Natural killer cell (primary cell): ENCODE measurements at regions not wholly inside any gene's neighbourhood (a gene's known extent, or its start where the extent isn't known, plus 50 kb on each side); places are given as distances from the start of the nearest gene placed in this dataset.

Experiments
- ATAC-seq, 3 donors: fragments of 150-1000 bp in 2 of 3; fragments of 200-7000 bp in 1 of 3; cut with Tn5 transposase; 1 replicate in 1 of 3; 2 replicates in 2 of 3; pipeline ENCODE4 v1.10.0; 2021; ENCODE audit warnings: mild to moderate bottlenecking in 2 of 3, moderate library complexity in 2 of 3
- DNase-seq, 2 donors: peaks; one replicate each; pipeline versions ENCODE4 v3.0.0 to v3.0.0-alpha.2; 2013 to 2021; ENCODE audit warnings: mixed read lengths in 1 of 2
- H3K27ac ChIP-seq: one replicate; pipeline ENCODE4 v1.5.1; 2013; ENCODE audit warnings: mild to moderate bottlenecking, low read length
- H3K27me3 ChIP-seq: one replicate; pipeline ENCODE4 v1.6.1; 2013; ENCODE audit warnings: low read length; ENCODE audit not compliant: control insufficient read depth, insufficient read depth
- H3K36me3 ChIP-seq: one replicate; pipeline ENCODE4 v1.6.1; 2013; ENCODE audit warnings: low read length; ENCODE audit not compliant: control insufficient read depth, insufficient read depth
- H3K4me1 ChIP-seq: one replicate; pipeline ENCODE4 v1.6.1; 2013; ENCODE audit warnings: low read length; ENCODE audit not compliant: control insufficient read depth, insufficient read depth
- H3K4me3 ChIP-seq: one replicate; pipeline ENCODE4 v1.5.1; 2013; ENCODE audit warnings: low read length
- H3K9me3 ChIP-seq: one replicate; pipeline ENCODE4 v1.6.1; 2013; ENCODE audit warnings: low read length; ENCODE audit not compliant: control insufficient read depth, insufficient read depth
- H3K27ac Mint-ChIP-seq, 2 donors: one replicate each; pipeline ENCODE4 v1.8.0; 2022; ENCODE audit warnings: mild to moderate bottlenecking in 2 of 2, mixed read lengths in 2 of 2, moderate library complexity in 1 of 2
- H3K27me3 Mint-ChIP-seq, 2 donors: one replicate each; pipeline ENCODE4 v1.8.0; 2022; ENCODE audit warnings: low read depth in 2 of 2, mixed read lengths in 2 of 2
- H3K36me3 Mint-ChIP-seq: one replicate; pipeline ENCODE4 v1.8.0; 2022; ENCODE audit warnings: mixed read lengths
- H3K4me1 Mint-ChIP-seq, 2 donors: one replicate each; pipeline ENCODE4 v1.8.0; 2022; ENCODE audit warnings: mixed read lengths in 2 of 2
- H3K4me3 Mint-ChIP-seq: one replicate; pipeline ENCODE4 v1.8.0; 2022; ENCODE audit warnings: mild to moderate bottlenecking, moderate library complexity, mixed read lengths
- H3K9me3 Mint-ChIP-seq, 2 donors: one replicate each; pipeline ENCODE4 v1.8.0; 2022; ENCODE audit warnings: mixed read lengths in 2 of 2
- WGBS: methylation state at CpG from one replicate; pipeline ENCODE4 v1.1.7; 2013; ENCODE audit warnings: missing lambda C conversion rate; ENCODE audit not compliant: insufficient coverage; 5-methylcytosine and 5-hydroxymethylcytosine counted together
- intact Hi-C: fragments of 100-400 bp; cut with micrococcal nuclease; formaldehyde crosslinking; loops from one replicate; pipeline ENCODE4 v1.14.2; 2022
- TF ChIP-seq, protein P1 (sequence below): fragments of 200-600 bp; IDR thresholded peaks from one replicate; pipeline ENCODE4 v1.8.0; 2022; ENCODE audit warnings: antibody characterized with exemption

DNA sequence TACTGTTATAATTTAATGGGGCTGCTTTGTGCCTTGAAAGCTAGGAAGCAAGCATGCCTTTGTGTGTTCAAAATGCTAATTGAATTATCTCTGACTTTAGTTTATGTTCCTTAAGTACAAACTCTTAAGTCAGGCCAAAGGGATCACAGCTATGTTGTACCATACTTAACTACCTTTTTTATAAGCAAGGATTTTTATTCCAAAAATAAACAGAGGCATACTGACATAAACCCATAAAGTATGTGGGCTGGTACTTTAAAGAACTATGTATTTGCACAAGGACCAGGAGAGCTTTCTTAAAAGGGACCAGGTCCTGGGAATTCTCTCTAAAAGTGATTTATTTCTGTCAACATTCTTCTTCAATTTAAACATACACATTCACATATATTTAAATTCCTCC lies 57.8 kb upstream of the HCCS start:
- DNase-seq (no peak), ATAC-seq (no peak)
- Mint-ChIP-seq H3K4me1 (no peaks in the 10 kb centered on the region), H3K4me3 (no peak overlapping the region), H3K27ac (no peak overlapping the region), H3K27me3 (no peaks in the 10 kb centered on the region), H3K9me3 (peaks cover 6 to 8% of the 10 kb centered on the region in 2 donors), H3K36me3 (no peaks in the 10 kb centered on the region)
- no peak overlapping the region for H3K27ac ChIP-seq
- no peaks in the 10 kb centered on the region for H3K27me3 ChIP-seq
- H3K36me3 ChIP-seq = no peaks in the 10 kb centered on the region
- TF ChIP-seq, protein P1, sequence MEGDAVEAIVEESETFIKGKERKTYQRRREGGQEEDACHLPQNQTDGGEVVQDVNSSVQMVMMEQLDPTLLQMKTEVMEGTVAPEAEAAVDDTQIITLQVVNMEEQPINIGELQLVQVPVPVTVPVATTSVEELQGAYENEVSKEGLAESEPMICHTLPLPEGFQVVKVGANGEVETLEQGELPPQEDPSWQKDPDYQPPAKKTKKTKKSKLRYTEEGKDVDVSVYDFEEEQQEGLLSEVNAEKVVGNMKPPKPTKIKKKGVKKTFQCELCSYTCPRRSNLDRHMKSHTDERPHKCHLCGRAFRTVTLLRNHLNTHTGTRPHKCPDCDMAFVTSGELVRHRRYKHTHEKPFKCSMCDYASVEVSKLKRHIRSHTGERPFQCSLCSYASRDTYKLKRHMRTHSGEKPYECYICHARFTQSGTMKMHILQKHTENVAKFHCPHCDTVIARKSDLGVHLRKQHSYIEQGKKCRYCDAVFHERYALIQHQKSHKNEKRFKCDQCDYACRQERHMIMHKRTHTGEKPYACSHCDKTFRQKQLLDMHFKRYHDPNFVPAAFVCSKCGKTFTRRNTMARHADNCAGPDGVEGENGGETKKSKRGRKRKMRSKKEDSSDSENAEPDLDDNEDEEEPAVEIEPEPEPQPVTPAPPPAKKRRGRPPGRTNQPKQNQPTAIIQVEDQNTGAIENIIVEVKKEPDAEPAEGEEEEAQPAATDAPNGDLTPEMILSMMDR = no peak
- H3K4me3 ChIP-seq = no peak overlapping the region
- no peaks in the 10 kb centered on the region for H3K9me3 ChIP-seq
- H3K4me1 ChIP-seq = no peaks in the 10 kb centered on the region
- intact Hi-C loops = no loop called here

DNA sequence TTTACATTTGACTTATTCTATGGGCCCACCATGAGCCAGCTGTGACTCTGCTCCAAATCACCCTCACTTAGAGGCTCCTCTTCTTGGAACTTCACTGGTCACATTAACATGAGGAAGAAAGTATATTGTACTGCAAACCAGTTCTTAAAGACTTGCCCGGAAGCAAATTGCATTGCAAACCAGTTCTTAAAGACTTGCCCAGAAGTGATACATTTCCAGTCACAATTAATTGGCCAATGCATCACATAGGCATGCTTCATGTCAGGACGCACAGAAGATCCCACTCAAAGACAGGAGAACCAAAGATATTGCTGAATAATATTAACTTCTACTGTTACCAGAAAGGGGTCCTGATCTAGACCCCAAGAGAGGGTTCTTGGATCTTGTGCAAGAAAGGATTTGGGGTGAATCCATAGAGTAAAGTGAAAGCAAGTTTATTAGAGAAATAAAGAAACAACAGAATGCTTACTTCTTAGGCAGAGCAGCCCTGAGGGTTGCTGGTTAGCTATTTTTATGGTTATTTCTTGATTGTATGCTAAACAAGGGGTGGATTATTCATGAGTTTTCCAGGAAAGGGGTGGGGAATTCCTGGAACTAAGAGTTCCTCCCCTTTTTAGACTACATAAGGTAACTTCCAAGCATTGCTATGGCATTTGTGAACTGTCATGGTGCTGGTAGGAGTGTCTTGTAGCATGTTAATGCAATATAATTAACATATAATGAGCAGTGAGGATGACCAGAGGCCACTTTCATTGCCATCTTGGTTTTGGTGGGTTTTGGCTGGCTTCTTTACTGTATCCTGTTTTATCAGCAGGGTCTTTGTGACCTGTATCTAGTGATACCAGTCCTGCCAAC lies 54.6 kb upstream of the HCCS start:
- Mint-ChIP-seq H3K27me3 (no peaks in the 10 kb centered on the region), H3K4me3 (no peak overlapping the region), H3K9me3 (peaks cover 0 to 5% of the 10 kb centered on the region in 2 donors), H3K4me1 (no peaks in the 10 kb centered on the region), H3K27ac (no peak overlapping the region), H3K36me3 (no peaks in the 10 kb centered on the region)
- no peaks in the 10 kb centered on the region for H3K4me1 ChIP-seq
- no peak for DNase-seq
- no peaks in the 10 kb centered on the region for H3K9me3 ChIP-seq
- ATAC-seq = no peak
- H3K4me3 ChIP-seq = no peak overlapping the region
- no peak overlapping the region for H3K27ac ChIP-seq
- intact Hi-C loops = no loop called here
- TF ChIP-seq, protein P1 = no peak
- WGBS = 100% methylated on average over 1 of the region's 2 CpGs
- no peaks in the 10 kb centered on the region for H3K27me3 ChIP-seq
- H3K36me3 ChIP-seq = no peaks in the 10 kb centered on the region

DNA sequence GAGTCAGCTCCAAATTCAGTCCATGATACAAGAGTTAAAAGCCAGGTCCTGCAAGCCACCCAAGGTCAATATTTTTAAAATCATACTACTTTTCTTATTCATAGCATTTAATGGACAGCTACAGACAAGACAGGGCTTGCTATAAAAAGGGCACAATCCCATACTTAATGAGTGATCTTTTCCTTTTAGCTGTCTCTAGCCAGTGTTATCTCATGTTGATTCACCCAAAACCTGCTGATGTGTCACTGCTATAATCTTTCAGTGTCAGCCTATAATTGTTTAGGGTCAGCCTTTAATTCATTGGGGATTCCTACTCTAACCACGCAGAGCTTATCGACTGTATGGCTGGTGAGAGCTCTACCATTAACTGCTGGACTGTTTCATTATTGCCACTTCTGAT lies 51.2 kb upstream of the HCCS start:
- intact Hi-C loops = no loop called here
- 95% methylated on average over 2 of the region's 2 CpGs for WGBS
- no peak for DNase-seq
- TF ChIP-seq, protein P1 = no peak
- H3K27ac Mint-ChIP-seq = no peak overlapping the region
- H3K27me3 ChIP-seq = no peaks in the 10 kb centered on the region
- no peak overlapping the region for H3K4me3 ChIP-seq
- no peak overlapping the region for H3K27ac ChIP-seq
- H3K36me3 ChIP-seq = no peaks in the 10 kb centered on the region
- no peaks in the 10 kb centered on the region for H3K4me1 ChIP-seq
- H3K4me3 Mint-ChIP-seq = no peak overlapping the region
- H3K36me3 Mint-ChIP-seq = no peaks in the 10 kb centered on the region
- no peaks in the 10 kb centered on the region for H3K9me3 ChIP-seq
- ATAC-seq = no peak
- H3K27me3 Mint-ChIP-seq = no peaks in the 10 kb centered on the region
- H3K4me1 Mint-ChIP-seq = no peaks in the 10 kb centered on the region
- no peaks in the 10 kb centered on the region for H3K9me3 Mint-ChIP-seq
